HG02623 (cell line): ENCODE measurements at regions not wholly inside any gene's neighbourhood (a gene's known extent, or its start where the extent isn't known, plus 50 kb on each side); places are given as distances from the start of the nearest gene placed in this dataset.
"Not testable (repeated sequence)": the region's sequence is repeated elsewhere in the genome, so short reads cannot be mapped to it uniquely, and the experiment has no call there.

Experiments
- ATAC-seq: cut with Tn5 transposase; IDR thresholded peaks from one replicate; pipeline ENCODE4 v1.9.1; 2021; ENCODE audit warnings: moderate library complexity; ENCODE audit not compliant: unreplicated experiment

DNA sequence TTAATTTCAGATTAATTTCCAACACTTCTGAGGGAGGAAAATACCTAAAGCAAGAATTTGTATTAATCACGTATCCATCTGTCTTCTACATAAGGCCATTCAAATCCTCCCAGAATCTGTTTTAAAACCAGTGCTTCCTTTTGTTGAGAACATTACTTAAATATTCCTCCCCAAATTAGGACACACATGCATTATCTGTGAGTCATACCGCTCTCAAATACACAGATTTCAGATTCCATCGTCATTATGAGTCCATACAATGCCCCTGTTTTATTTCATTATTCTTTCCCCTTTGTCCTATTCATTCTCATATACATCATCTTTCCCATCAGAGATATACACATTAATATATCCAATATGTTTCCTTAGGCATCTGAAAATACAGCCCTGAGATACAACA, 57.3 kb upstream of the PRSS12 start:
- no peak for ATAC-seq

GRCh38 chr4:118417325-118417724, 64.5 kb upstream of the PRSS12 start:
- no peak for ATAC-seq

- not testable (repeated sequence) for ATAC-seq
Measured at GRCh38 chr4:118417800-118418199, 65.0 kb upstream of the PRSS12 start.

GRCh38 chr4:118418396-118418795, 65.6 kb upstream of the PRSS12 start:
- not testable (repeated sequence) for ATAC-seq

- ATAC-seq, result not testable (repeated sequence)
Measured at GRCh38 chr4:118419626-118420025, 66.8 kb upstream of the PRSS12 start.

GRCh38 chr4:118424062-118424461, 71.3 kb upstream of the PRSS12 start:
- not testable (repeated sequence) for ATAC-seq

GRCh38 chr4:118428881-118429280, 76.1 kb upstream of the PRSS12 start:
- ATAC-seq, result not testable (repeated sequence)

DNA sequence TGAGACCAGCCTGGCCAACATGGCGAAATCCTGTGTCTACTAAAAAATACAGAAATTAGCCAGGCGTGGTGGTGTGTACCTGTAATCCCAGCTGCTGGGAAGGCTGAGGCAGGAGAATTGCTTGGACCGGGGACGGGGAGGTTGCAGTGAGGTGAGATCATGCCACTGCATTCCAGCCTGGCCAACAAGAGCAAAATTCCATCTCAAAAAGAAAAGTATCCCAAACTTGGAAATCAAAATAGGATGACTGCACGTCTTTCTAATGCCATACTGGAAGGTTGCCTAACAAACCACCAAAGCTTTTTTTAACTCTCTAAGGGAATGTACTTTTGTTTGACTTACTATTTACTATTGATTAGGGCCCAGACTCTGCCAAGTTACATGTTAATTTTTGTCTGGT, 79.6 kb upstream of the PRSS12 start:
- ATAC-seq, result not testable (repeated sequence)

- not testable (repeated sequence) for ATAC-seq
Measured at GRCh38 chr4:118433612-118434375, 81.0 kb upstream of the PRSS12 start.

DNA sequence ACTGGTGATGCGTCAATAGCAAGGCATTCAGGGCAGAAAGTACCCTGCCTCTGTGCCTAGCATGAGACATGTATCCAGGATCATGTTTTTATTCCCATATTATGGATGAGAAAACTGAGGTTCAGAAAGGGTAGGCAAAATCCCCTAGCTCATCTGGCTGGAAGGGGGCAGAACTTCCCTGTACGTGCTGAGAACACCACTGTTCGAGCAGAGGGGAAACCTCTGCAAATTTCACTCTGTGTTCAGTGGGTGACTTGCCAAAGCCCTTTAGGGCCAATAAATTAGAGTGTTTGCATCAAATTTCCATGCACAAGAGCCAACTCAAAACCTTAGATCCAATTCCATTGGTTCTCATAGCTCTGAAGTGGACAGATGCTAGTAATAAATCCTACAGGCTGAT, 82.6 kb upstream of the PRSS12 start:
- ATAC-seq, result not testable (repeated sequence)

DNA sequence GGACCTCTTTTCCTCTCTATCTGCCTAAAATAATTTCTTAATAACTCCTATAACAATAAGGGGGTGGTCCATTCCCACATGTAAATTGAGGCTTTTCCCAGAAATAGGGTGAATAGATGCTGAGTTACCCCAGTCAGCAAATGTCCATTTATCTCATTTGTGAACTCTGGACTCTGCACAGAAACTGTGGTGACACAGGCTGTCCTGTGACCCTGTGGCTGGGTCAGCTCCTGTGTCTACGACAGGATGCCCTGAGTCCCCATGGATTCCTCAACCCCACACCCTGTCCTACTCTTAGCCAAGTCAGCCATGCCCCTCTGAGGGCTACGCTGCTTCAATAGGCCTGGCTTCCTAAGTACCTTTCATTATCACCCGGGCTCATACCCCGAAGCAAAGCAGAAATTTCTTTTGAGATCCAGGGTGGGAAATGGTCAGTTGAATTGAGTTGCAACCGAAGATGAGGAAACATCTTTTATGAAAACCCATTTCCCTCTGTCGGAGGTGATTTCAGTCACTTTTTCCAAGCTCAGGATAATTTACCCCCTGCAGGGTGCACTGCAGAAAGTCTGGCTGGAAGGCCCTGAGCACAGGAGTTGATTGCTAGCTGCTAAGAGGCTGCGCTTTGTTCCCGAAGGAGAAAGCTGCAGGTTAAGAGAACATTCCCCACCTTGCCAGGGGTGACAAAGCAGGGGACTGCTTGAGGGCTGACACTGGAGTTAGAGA, 89.5 kb upstream of the PRSS12 start:
- ATAC-seq, result not testable (repeated sequence)

DNA sequence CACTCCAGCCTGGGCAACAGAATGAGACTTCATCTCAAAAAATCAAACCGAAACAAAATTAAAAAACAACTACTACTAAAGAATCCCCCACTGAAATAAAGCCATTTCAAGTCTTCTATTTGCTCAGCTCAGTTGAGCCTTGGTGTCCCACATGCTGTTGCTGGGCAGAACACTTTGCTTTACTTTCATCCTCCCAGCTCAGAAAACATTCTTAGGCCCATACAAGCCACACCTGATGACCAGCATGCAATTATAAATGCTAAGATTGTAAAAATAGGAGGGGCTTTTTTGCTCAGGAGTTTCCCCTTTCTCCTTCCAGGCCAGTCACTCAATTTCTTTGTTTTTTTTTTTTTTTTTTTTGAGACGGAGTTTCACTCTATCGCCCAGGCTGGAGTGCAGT, 94.6 kb upstream of the PRSS12 start:
- ATAC-seq, result not testable (repeated sequence)

- ATAC-seq, result not testable (repeated sequence)
Measured at GRCh38 chr4:118454857-118455256, 102.1 kb upstream of the PRSS12 start.

DNA sequence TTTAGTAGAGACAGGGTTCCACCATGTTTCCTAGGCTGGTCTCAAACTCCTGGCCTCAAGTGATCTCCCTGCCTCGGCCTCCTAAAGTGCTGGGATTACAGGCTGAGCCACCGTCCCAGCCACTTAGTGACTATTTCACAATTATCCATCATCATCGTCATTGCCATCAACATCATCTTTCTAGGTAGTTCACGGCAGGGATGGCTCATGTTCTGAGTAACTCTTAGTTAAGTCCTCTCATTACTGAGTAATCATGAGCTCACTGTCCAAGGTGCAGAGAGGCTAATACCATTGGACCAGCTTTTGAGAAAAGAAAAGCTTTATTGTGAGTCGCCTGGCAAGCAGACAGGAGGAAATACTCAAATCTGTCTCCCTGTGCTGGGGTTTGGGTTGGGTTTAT, 108.6 kb upstream of the PRSS12 start:
- ATAC-seq, result not testable (repeated sequence)

GRCh38 chr4:118465831-118466230, 113.0 kb upstream of the PRSS12 start:
- ATAC-seq, result not testable (repeated sequence)

GRCh38 chr4:118474001-118474626, 121.3 kb upstream of the PRSS12 start:
- ATAC-seq, result not testable (repeated sequence)

DNA sequence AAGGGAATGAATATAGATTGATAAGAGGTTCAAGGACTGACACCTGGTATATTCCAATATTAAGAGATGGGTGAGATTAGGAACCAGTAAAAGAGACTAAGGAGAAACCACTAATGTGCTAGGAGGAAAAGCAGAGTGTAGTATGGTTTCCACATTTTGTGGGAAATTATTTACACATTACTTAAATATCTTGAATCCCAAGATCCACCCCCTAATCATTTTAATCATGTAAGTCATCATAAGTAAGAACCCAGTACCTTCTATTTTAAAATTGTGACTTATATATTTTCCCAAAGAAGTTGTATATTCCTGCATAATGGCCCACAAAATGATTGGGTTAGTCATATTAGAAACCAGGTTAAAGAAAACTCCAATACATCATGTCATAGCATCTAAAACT, 122.0 kb upstream of the PRSS12 start:
- not testable (repeated sequence) for ATAC-seq

DNA sequence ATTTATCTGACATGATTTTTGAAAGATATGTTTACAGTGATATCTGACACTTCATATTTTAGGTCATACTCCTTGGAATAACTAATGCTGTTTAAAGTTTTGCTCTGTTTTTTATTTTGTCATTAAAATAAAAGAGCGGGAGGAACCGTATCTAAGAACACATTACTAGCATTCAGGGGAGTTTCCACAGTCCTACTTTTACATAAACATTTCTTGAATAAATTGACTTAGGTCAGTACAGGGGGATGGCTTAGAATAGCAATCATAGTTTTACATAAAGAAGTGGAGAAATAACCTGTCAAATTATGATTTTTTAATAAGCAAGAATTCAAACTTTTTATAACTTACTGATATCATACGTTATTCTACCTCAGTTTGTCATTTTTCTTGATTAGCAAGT, 123.1 kb upstream of the PRSS12 start:
- ATAC-seq, result not testable (repeated sequence)

DNA sequence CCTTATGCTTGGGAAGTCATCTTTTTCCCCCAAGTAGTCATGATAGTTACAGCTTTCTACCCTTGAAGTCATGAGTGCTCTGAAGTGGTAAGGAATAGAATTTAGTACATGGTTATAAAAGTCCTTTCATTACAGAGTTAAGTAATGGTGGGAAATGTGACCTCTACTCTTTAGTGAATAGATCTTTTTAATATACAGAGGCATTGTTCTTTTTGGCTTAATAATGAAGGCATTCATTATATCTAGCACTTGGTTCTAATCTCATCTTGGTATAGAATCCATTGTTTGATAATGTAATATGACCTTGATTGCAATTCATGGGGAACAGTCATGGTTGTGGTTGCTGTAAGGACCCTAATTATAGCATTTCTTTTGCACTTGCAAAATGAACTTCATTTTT, 125.0 kb upstream of the PRSS12 start:
- ATAC-seq, result not testable (repeated sequence)

- not testable (repeated sequence) for ATAC-seq
Measured at GRCh38 chr4:118485801-118486314, 133.1 kb upstream of the PRSS12 start.

DNA sequence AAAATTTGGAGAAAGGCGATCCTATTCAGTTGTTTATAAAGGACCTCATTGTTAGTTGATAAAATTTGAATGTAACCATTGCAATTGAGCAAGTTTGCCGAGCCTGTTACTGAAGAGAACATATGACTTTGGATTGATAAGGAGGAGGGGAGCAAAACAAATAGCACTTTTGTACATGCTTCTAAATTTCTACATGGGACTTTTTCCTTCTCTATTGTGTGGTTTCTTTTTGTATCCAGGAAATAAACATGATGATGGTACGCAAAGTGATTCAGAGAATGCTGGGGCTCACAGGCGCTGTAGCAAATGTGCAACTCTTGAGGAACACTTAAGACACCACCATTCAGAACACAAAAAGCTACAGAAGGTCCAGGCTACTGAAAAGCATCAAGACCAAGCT, 140.2 kb upstream of the PRSS12 start:
- not testable (repeated sequence) for ATAC-seq
